GM18526 (cell line): ENCODE measurements at regions not wholly inside any gene's neighbourhood (a gene's known extent, or its start where the extent isn't known, plus 50 kb on each side); places are given as distances from the start of the nearest gene placed in this dataset.

ENCODE experiments used
- POLR2A ChIP-seq: IDR thresholded peaks from 3 replicates; pipeline ENCODE4 v1.6.1; 2011; ENCODE audit not compliant: insufficient read length; ENCODE audit errors: extremely low read depth

DNA sequence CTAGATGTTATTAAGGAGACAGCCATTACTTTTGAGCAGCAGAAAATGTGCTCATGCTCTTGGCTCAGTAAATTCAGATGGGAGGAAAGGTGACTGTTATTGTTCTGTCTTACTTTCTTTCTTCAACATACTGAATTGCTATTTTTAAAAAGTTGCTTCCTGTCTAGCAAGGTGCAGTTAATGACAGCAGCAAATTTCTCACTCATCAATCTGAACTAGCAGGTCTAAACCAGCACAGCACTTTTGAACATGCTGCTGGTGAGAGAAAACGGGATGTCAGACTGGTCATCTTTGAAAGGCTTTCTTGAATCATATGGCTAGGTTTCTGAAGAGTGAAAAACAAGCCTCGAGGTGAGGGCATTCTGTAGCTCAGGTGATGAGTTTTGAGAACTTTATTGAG, 384.7 kb downstream of the MFSD1 start:
- TF ChIP-seq POLR2A: no peak

DNA sequence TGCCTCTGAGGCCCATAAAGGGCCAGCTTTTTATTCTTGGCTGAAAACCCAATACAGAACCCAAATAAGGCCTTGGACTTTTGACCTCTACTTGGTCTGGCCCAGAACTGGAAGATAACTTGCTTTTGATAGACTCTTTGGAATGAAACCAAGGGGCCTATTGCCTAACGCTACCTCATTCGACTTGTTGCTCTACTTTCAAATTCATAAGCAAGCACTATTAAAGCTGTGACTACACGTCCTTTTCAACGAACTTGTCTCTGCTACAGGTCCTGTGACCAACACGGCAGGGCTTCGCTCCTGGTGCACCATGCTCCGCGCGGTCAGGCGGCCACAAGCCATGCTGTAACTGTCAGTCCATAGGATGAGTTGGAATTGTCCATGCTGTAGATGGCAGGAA, 385.4 kb downstream of the MFSD1 start:
- TF ChIP-seq POLR2A: no peak

DNA sequence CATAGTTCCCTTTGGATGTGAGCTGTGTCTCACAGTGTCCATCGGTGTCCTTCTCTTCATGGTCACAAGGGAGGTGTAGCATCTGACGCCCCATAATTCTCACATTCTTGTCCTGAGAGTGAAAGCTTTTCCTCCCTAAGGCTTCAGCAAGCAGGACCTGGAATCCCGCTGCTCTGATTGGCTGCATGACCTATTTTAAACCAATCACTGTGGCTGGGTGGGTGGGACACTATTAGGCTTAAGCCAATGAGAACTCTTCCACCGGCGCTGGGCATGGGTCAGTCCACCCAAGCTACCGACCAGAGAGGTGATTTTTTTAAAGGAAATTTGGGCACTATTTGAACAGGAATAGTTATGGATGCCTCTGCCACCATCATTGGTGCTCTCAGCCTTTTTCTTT, 385.9 kb downstream of the MFSD1 start:
- TF ChIP-seq POLR2A: no peak

DNA sequence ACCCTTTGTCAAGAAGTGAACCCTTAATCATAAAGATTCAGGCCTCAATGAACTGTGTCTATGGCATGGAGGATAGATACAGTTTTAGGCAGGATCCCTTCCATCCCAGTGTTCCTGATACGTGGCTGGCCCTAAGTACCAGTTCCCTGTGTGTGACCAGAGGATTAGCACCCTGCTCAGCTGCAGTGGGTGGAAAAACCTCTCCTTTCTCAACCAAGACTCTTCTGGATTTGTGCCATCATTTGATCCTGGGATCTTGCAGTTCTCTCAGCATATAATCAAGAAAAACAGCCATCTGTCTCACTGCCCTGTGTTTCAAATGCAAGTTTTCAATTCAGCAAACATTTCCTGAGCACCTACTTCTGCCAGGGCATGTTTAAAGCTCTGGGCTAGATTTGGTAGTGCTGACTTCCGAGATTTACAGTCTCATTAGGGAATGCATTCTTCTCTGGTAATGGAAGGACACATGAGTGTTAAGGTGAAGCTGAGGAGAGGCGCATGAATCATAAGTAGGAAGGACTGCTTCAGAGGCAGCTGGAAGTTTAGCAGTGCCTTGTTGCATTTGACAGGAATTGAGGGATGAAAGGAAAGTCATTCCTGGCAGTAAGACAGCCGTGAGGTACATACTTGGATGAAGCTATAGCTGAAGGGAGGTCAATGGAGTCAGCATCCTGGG, 388.3 kb downstream of the MFSD1 start:
- no peak for TF ChIP-seq POLR2A

DNA sequence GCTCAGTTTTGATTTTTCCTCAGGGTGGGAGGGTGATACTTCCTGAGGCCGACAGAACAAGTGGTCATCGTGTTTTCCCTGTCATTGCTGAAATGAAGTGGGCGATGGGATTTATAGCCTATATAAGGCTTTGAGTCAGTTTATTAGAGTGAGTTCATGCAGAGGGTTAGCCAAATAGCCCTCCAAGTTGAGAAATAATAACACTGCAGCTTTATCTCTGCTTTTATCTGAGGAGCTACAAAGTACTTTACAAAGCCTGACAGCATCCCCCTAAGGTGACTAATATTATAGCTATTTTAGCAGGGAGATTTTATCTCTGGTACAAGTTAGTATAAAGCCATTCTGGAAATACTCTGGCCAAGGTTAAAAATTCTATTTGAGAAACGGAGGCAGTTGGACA, 389.6 kb downstream of the MFSD1 start:
- no peak for TF ChIP-seq POLR2A

DNA sequence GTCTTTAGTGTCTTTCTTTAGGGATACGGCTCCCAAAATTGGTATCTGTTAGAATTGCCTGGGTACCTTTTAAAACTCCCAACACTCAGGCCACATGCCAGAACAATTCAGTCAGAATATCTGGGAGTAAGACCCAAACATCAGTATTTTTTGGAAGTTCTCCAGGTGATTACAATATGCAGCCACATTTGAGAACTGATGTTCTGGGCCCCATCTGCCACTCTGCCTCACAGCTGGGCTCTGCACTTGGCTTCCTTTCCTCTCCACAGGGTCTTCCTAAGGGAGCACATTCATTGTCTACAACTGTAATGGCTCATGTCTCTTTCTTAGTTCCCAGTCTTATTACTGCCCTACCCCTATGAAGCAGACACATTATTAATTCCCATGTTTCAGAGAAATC, 394.5 kb downstream of the MFSD1 start:
- TF ChIP-seq POLR2A: no peak

DNA sequence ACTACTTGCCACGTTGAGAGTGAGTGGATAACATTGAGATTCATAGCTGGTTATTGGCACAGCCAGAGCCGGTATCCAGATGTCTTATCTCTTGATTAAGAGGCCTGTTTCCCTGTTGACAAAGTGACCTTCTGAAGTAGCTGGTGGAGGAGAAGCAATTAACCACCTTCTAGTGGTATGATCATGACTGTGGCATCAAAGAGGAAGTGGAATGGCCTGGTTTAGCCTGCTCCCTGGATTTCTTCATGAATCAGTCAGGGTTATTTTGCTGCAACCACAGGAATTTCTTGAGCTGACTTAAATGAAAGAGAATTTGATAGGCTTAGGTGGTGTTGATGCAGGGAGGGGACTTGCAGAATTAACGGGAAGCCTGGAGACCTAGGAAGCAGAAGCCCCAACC, 398.3 kb downstream of the MFSD1 start:
- TF ChIP-seq POLR2A: no peak

DNA sequence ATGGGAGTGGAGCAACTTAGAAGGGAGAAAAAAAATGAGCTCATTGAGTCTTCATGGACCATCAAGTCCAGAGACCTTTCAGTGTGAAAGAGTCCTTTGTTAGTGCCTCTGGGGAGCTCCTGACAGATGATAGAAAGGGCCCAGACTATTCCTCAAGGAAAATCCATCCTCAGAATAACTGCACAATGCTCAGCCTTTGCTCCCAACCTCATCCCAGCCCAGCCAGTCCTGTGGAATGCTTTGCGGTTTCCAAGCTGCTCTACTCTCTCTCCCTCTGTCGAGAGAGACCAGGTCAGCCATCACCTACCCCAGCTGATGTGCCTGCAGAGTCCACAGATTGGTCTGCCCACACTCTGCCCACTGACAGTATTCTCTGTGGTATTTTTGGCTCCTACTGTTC, 406.2 kb downstream of the MFSD1 start:
- no peak for TF ChIP-seq POLR2A

DNA sequence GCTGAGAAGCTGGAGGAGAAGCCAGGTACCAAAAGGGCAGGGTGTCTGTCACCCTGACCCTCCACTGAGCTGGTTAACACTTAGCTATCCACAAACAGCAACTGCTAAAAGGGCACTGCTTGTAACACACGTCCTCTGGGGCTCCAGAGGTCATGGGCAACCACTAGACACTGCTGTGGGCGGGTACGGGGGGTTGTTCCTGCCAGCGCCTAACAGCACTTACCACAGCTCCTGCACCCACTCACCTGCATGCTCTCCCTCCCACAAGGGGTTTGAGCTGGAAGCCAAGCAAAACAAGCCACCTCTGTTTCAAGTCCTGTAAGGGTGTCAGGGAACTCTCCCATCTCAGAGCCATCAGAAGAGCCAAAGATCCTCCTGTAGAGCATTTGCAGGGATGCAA, 407.6 kb downstream of the MFSD1 start:
- no peak for TF ChIP-seq POLR2A

DNA sequence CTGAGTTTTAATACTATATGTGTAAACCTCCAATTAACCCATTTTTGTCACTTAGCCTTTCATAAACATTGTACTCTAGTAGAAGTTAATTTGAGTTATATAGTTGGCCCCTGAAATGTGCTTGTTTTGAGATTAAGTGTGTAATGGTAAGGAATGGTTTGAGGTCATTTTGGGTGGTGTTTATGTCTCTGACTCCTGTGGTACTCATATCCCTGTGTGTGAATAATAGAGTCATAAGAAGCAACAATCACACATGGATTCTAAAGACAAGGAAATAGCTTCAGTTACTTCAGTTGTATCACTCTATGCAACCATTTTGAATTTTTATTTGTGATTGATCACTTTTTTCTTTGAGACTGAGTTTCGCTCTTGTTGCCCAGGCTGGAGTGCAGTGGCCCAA, 408.5 kb downstream of the MFSD1 start:
- no peak for TF ChIP-seq POLR2A

DNA sequence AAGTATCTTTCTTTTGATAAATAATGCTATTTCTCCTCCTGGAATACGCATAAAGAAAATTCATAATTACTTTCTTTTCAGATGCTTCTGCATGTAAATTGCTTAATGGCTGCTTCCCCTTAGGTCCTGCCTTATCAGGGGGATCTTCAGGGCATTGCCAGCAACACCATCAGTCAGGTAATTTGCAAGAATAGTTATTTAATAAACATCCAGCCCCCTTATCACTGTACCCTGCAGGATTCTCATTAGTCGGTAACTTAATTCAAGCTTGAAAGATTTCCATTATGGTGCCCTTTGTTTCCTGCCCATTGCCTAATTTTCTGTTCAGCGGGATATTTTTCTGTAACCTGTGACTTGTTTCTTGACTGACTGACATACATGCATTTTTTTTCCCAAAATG, 414.5 kb downstream of the MFSD1 start:
- no peak for TF ChIP-seq POLR2A

DNA sequence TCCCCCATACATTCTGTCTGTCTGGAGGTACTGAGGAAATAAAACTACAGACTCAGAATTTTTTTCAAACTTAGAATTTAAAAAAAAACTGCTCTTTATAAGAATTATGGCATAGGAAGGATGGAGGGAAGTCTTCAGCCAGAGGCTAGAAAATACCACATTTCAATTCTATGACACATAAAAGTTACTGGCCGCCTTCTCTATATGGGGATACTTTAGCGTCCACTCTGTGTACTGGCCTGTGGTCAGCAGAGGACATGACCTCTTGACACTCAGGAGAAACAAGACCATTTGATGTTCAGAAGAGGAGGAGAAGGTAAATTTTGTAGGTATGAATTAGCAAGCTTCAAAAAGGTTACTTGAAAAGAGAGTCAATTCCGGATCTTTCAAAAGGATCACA, 417.4 kb downstream of the MFSD1 start:
- no peak for TF ChIP-seq POLR2A

DNA sequence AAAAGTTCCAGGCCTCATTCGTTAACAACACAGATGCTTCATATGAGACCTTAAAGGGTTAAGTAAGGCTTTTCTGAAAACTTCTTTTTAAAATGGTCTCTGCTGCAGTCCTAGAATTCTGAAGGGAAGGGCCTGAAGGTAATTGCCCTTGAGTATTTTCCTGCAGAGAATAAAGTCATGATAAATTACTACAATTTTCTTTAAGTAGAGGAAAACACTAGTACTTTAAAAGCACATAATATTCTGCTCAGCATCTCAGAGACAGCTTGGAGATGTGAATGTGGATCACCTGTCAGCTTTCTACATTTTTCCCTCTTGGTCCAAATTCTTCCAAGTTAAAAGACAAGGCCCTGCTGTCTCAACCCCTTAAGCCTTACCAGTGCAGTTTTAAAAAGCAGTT, 419.5 kb downstream of the MFSD1 start:
- no peak for TF ChIP-seq POLR2A

DNA sequence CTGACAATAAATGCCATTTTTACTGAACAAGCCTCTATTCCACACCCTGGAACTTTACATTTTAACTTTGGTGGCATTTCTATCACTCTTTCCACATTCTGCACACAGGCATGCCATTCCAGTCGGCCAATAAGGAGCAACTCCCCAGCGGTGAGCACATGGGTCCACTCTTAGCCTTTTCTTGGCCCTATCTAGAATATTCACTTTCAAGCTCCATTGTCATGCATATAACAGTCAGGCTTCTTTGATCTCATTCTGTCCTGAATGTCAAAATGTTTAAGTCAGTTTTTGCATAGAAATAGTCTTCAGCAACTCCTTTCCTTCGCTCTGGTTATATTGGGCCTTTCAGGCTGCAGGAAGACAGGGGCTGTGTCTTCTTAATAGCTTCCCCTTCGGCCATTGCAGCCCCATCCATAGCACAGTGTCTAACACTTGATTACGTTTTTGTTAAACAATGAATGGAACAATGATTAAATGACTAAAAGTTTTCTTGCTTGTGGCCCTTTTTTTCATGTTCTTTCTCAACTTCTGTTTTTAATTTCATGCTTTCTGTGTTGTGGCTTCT, 427.3 kb downstream of the MFSD1 start:
- no peak for TF ChIP-seq POLR2A

DNA sequence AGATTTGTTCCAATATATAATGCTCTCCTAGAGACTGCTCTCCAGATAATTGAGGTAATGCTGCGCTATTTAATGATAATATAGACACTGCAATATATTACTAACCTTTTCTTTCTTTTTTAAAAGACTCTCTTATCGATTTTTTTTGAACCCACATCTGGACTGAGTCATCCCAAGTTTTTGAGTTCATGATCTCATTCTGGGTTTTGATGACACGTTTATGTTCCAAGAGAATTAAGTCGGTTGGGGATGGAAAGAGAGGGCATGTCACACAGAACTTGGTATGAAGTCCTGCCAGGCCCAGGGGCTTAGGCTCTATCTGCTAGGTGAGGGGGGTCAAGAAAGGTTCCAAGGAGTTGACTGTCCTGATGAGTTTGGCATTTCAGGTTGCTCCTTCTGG, 431.1 kb downstream of the MFSD1 start:
- no peak for TF ChIP-seq POLR2A

DNA sequence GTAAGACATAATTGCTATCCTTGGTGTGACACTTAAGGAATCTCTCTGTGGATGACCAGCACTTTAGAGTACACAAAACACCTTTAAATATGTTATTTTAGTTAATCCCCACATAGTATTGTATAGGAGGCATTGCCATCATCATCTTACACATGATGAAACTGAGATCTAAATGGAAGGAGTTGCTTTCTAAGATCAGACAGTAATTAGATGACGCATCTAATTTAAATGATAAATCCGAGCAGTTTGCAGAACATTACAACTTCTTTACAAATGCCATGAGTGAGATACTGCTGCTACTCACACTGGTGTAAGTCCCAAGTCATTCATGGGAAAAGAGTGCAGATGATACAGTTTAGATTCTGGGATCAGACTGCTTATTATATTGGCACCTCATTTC, 431.9 kb downstream of the MFSD1 start:
- TF ChIP-seq POLR2A: no peak

DNA sequence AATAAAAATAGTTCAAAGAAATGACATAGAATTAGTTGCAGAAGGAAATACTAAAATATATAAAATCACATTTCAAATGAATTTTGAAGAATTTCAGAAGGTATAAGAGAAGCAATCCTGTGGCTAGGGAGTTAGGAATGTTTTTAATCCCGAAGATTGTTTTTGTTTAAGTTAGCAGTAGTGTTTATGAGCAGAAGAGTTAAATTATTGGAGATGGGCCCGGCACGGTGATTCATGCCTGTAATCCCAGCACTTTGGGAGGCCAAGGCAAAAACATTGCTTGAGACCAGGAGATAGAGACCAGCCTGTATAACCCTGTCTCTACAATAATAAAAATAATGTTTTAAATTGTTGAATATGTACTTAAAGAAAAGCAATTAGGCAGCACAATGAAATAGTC, 432.5 kb downstream of the MFSD1 start:
- no peak for TF ChIP-seq POLR2A

DNA sequence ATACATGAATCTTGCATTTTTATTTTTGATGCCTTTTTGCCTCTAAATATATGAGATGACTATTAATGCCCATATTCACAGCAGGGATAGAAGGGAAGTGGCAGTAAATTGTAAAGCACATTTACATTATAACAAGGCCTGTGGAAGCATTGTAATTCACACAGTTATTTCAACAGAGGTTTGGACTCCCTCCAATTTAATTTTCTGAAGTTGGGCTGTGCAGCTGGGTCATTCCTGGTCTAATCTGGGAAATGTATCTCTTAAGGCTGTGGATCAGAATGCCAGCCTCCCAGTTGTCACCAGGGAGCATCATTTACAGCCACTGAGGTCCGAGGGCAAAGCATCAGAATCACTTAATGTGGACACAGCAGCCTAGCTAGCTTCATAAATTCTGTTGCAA, 434.5 kb downstream of the MFSD1 start:
- TF ChIP-seq POLR2A: no peak

DNA sequence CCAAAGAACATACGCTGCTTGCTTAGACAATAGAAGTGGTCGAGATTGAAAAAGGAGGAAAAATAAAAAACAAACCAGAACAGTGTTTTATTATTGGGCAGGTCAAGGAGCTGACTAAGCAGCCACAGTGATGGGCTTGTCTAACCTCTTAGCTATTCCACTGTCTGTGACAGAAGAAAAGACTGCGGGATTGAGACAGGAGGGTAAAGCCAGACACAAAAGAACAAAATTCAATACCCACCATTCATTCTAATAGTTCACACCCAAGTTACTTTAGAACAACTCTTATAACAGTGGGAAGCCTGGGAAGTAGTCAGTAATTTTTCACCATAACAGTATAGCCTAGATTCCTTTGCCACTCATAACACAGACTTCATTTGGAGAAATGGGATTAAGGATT, 435.4 kb downstream of the MFSD1 start:
- no peak for TF ChIP-seq POLR2A
